Effector memory CD8-positive, alpha-beta T cell (primary cell): ENCODE measurements at regions not wholly inside any gene's neighbourhood (a gene's known extent, or its start where the extent isn't known, plus 50 kb on each side); places are given as distances from the start of the nearest gene placed in this dataset.
A peak's percentile ranks its signal among the peaks of the same experiment; 100 is the strongest.
"Not testable (repeated sequence)": the region's sequence is repeated elsewhere in the genome, so short reads cannot be mapped to it uniquely, and the experiment has no call there.

Source experiments
- ATAC-seq: fragments of 150-1000 bp; cut with Tn5 transposase; replicated peaks from 2 replicates; pipeline ENCODE4 v1.10.0; 2021; ENCODE audit warnings: mild to moderate bottlenecking, moderate library complexity
- DNase-seq, 3 experiments: peaks; one replicate each; pipeline ENCODE4 v3.0.0; 2021
- H3K27ac Mint-ChIP-seq, 2 donors: one replicate each; pipeline ENCODE4 v1.8.0; 2022; ENCODE audit warnings: mild to moderate bottlenecking in 2 of 2, mixed read lengths in 2 of 2, moderate library complexity in 2 of 2
- H3K27me3 Mint-ChIP-seq, 2 donors: one replicate each; pipeline ENCODE4 v1.8.0; 2022; ENCODE audit warnings: mixed read lengths in 2 of 2
- H3K36me3 Mint-ChIP-seq: one replicate; pipeline ENCODE4 v1.8.0; 2022; ENCODE audit warnings: mild to moderate bottlenecking, moderate library complexity, mixed read lengths; ENCODE audit not compliant: insufficient read depth
- H3K4me1 Mint-ChIP-seq, 2 donors: one replicate each; pipeline ENCODE4 v1.8.0; 2022; ENCODE audit warnings: low read depth in 2 of 2, mixed read lengths in 2 of 2
- H3K4me3 Mint-ChIP-seq, 2 donors: one replicate each; pipeline ENCODE4 v1.8.0; 2022; ENCODE audit warnings: mild to moderate bottlenecking in 2 of 2, mixed read lengths in 2 of 2, moderate library complexity in 2 of 2
- H3K9me3 Mint-ChIP-seq, 2 donors: one replicate each; pipeline ENCODE4 v1.8.0; 2022; ENCODE audit warnings: mixed read lengths in 2 of 2

- peaks cover 10 to 23% of the 10 kb centered on the region in 2 donors for H3K4me1 Mint-ChIP-seq
- no peaks in the 10 kb centered on the region for H3K27me3 Mint-ChIP-seq
- H3K36me3 Mint-ChIP-seq = peaks cover 5% of the 10 kb centered on the region
- peaks cover 0 to 11% of the 10 kb centered on the region in 2 donors for H3K9me3 Mint-ChIP-seq
- ATAC-seq (no peak), DNase-seq (no peak)
- H3K27ac Mint-ChIP-seq = no peak overlapping the region
- no peak overlapping the region for H3K4me3 Mint-ChIP-seq
Measured at GRCh38 chr4:123007679-123008078, 85.3 kb upstream of the NUDT6 start.

DNA sequence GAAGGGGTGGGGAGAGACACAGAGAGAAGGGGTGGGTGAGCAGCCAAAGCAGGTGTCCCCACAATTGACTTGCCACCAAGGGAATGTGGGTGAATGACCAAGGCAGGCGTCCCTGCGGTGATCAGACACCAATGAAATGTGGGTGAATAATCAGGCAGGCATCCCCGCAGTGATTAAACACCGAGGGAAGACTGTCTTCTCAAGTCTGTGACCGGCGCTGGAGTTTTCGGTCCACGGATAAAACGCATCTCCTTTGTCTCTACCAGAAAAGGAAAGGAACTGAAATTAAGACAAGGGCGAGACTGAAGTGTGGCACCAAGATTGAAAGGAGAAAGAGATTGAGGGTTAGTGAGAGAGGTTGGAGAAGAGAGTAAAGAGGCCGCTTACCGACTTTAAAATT is 90.0 kb upstream of the NUDT6 start:
- ATAC-seq, H3K27me3 Mint-ChIP-seq, H3K9me3 Mint-ChIP-seq, H3K4me1 Mint-ChIP-seq, H3K4me3 Mint-ChIP-seq, DNase-seq, H3K36me3 Mint-ChIP-seq: not testable (repeated sequence)
- peak overlapping the region in 1 of 2 donors; percentile 8 for H3K27ac Mint-ChIP-seq

DNA sequence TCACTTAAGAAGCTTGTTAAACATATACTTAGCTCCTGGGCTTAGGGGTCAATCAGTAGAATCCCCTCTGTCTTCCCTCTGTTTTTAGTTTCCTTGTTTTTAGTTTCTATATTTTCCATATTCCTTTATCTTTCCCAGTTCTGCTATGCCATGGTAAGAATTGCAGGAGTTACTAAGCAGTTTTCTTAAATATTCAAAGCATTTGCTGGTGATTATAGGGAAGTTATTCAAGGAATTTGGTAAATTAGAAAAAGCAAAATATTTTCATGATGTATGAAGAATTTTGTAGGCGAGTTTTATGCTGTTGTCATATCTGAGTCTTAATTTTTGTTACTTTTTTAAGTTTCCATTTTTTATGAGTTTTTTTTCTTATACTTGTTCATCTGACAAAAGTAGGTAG is 91.6 kb upstream of the NUDT6 start:
- H3K27ac Mint-ChIP-seq = no peak overlapping the region
- ATAC-seq = no peak
- no peak for DNase-seq
- no peaks in the 10 kb centered on the region for H3K9me3 Mint-ChIP-seq
- no peaks in the 10 kb centered on the region for H3K27me3 Mint-ChIP-seq
- H3K4me1 Mint-ChIP-seq = peaks cover 0 to 3% of the 10 kb centered on the region in 2 donors
- H3K36me3 Mint-ChIP-seq = no peaks in the 10 kb centered on the region
- H3K4me3 Mint-ChIP-seq = no peak overlapping the region

DNA sequence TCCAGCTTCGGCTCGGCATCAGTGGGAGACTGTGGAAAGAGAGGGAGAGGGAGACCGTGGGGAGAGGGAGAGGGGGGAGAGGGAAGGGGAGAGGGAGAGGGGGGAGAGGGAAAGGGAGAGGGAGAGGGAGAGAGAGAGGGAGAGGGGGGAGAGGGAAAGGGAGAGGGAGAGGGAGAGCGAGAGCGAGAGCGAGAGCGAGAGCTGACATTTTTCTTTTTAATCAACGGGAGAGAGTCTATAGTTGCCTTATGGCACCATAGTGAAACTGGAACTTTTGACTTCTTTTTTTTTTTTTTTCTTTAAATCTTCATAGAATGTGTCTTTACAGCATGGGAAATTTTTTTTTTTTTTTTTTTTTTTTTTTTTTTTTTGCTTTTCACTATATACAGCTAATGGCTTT is 94.7 kb upstream of the NUDT6 start:
- Mint-ChIP-seq H3K9me3 (no peaks in the 10 kb centered on the region), H3K4me3 (no peak overlapping the region), H3K36me3 (peaks cover 3% of the 10 kb centered on the region), H3K27me3 (no peaks in the 10 kb centered on the region), H3K4me1 (peaks cover 0 to 3% of the 10 kb centered on the region in 2 donors), H3K27ac (no peak overlapping the region)
- DNase-seq = no peak
- ATAC-seq = no peak

- no peak overlapping the region for H3K4me3 Mint-ChIP-seq
- H3K36me3 Mint-ChIP-seq = peaks cover 3% of the 10 kb centered on the region
- H3K9me3 Mint-ChIP-seq = no peaks in the 10 kb centered on the region
- DNase-seq (no peak), ATAC-seq (no peak)
- peaks cover 0 to 3% of the 10 kb centered on the region in 2 donors for H3K4me1 Mint-ChIP-seq
- H3K27ac Mint-ChIP-seq = no peak overlapping the region
- no peaks in the 10 kb centered on the region for H3K27me3 Mint-ChIP-seq
Measured at GRCh38 chr4:123017636-123018395, 95.4 kb upstream of the NUDT6 start.

DNA sequence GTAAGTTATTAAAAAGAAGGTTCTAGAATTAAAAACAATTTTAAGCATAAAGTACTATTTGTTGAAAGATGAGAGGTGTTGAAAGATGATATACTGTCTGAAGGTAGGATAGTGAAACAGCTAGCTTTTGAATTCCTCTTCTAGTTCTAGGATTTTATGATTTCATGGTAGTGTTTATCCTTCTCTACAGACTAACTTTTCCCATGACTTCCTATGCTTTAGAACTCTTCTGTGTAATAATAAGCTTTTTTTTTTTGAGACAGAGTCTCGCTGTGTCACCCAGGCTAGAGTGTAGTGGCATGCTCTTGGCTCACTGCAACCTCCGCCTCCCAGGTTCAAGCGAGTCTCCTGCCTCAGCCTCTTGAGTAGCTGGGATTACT is 96.0 kb upstream of the NUDT6 start:
- no peaks in the 10 kb centered on the region for H3K9me3 Mint-ChIP-seq
- ATAC-seq (no peak), DNase-seq (no peak)
- H3K4me3 Mint-ChIP-seq = no peak overlapping the region
- no peaks in the 10 kb centered on the region for H3K27me3 Mint-ChIP-seq
- H3K36me3 Mint-ChIP-seq = peaks cover 3% of the 10 kb centered on the region
- H3K27ac Mint-ChIP-seq = no peak overlapping the region
- H3K4me1 Mint-ChIP-seq = peaks cover 0 to 3% of the 10 kb centered on the region in 2 donors

DNA sequence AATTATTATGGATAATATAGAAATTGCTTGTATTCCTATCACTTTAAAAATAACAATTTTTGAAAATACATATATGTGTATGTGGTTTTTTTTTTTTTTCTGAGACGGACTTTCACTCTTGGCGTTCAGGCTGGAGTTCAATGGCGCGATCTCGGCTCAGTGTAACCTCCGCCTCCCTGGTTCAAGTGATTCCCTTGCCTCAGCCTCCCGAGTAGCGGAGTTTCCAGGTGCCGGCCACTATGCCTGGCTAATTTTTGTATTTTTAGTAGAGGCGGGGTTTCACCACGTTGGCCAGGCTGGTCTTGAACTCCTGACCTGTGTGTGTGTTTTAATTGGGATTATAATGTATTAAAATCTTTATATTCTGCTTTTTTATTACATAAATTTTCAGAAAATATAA is 97.9 kb upstream of the NUDT6 start:
- peaks cover 3% of the 10 kb centered on the region for H3K36me3 Mint-ChIP-seq
- no peaks in the 10 kb centered on the region for H3K27me3 Mint-ChIP-seq
- no peaks in the 10 kb centered on the region for H3K9me3 Mint-ChIP-seq
- H3K4me1 Mint-ChIP-seq = no peaks in the 10 kb centered on the region
- DNase-seq (no peak), ATAC-seq (no peak)
- no peak overlapping the region for H3K4me3 Mint-ChIP-seq
- H3K27ac Mint-ChIP-seq = no peak overlapping the region

GRCh38 chr4:123023647-123024046 is 101.2 kb upstream of the NUDT6 start:
- ATAC-seq (no peak), DNase-seq (no peak)
- H3K4me3 Mint-ChIP-seq = no peak overlapping the region
- no peaks in the 10 kb centered on the region for H3K9me3 Mint-ChIP-seq
- no peaks in the 10 kb centered on the region for H3K4me1 Mint-ChIP-seq
- peaks cover 9% of the 10 kb centered on the region for H3K36me3 Mint-ChIP-seq
- no peaks in the 10 kb centered on the region for H3K27me3 Mint-ChIP-seq
- no peak overlapping the region for H3K27ac Mint-ChIP-seq

DNA sequence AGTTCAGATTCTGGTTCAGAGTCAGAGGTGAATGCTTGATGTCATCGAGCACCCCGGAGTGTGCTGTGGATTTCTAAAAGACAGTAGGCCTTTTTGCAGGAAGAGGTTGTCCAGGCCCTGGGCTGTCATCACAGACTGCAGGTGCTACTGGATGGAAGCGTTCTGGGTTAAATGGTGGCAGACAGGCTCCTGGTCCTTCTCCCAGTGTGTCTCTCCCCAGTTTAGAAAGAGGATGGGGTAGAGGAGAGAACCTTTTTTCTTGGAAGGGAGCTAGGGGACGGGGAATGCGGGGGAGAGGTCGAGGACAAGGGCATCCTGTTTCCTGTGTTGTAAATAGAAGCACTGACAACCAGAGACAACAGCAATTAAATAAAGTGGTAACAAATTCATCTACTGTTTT is 102.3 kb upstream of the NUDT6 start:
- ATAC-seq = no peak
- Mint-ChIP-seq H3K9me3 (no peaks in the 10 kb centered on the region), H3K4me3 (no peak overlapping the region), H3K27me3 (no peaks in the 10 kb centered on the region), H3K4me1 (no peaks in the 10 kb centered on the region), H3K36me3 (peaks cover 15% of the 10 kb centered on the region), H3K27ac (peak overlapping the region in 1 of 2 donors; percentile 54)
- no peak for DNase-seq

DNA sequence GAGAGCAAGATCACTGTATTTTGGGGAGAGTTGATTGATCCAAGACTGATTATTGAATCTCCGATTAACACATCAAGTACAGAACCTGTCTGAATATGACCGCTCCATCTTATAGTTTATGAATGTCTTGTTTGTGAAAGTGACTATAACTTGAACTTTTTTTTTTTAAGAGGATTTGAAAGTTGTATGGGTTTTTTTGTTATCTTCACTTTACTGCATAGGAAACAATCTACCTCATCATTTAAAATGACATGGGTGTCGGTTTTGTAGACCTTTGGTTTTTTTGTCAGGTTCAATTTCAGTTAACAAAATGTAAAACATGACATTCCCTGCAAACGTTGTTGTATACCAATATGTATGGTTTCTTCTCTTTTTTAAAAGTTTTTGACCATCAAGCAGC is 103.0 kb upstream of the NUDT6 start:
- Mint-ChIP-seq H3K27me3 (no peaks in the 10 kb centered on the region), H3K4me1 (no peaks in the 10 kb centered on the region), H3K9me3 (no peaks in the 10 kb centered on the region), H3K36me3 (peaks cover 15% of the 10 kb centered on the region), H3K4me3 (no peak overlapping the region), H3K27ac (no peak overlapping the region)
- DNase-seq (no peak), ATAC-seq (no peak)

DNA sequence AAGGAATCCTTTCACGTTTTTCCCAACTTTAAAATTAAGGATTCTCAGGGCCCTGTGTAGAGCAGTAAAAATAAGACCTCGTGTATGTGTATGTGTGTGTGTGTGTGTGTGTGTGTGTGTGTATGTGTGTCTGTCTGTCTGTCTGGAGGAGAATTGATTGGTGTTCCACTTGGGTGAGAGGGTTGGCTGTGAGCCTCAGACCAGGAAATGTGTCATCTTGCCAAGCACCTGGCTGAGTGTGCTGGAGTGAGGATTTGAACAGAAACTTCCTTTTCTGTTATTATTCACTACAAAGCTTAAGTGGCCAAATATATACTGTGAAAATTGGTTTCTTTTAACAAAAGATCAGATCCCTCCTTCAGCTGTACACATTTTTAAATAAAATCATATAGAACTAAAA is 103.6 kb upstream of the NUDT6 start:
- not testable (repeated sequence) for H3K9me3 Mint-ChIP-seq, H3K27ac Mint-ChIP-seq, ATAC-seq, H3K4me3 Mint-ChIP-seq, H3K4me1 Mint-ChIP-seq, H3K27me3 Mint-ChIP-seq, DNase-seq
- peaks cover 15% of the 10 kb centered on the region for H3K36me3 Mint-ChIP-seq

DNA sequence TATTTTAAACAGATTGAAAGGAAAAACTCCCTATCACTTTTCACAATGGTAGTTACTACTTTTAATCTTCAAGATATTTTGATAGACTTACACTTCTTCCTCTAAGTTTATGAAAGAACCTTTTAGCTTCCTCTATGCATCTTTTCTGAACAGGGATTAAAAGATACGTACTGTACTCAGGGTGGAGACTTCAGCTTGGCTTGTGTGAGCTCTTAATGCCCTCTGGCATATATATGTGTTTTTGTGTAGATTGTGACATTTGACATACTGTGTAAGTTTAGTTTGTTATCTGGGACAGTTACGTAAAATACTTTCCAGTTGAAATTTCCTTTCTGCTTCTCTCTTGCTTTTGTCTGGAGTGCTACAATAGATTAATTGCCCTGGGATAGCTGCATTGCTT is 109.3 kb upstream of the NUDT6 start:
- Mint-ChIP-seq H3K9me3 (no peaks in the 10 kb centered on the region), H3K27ac (no peak overlapping the region), H3K27me3 (no peaks in the 10 kb centered on the region), H3K4me3 (no peak overlapping the region), H3K4me1 (no peaks in the 10 kb centered on the region), H3K36me3 (peaks cover 16% of the 10 kb centered on the region)
- DNase-seq = no peak
- no peak for ATAC-seq

DNA sequence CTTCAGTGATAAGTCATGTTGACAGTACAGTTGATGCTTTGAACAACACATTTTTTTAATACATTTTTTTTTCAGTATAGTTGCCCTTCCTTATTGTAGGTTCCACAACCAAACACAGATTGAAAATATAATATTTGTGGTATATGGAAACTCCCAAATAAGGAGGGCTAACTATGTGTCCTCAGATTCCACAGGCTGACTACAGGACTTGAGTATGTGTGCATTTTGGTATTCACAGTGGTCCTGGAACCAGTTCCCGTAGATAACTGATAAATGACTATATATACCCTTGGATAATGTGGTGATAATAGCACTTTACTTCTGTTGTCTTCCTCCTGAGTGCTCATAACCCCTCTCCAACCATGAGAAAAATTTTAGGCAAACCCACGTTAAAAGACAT is 111.6 kb upstream of the NUDT6 start:
- Mint-ChIP-seq H3K27me3 (no peaks in the 10 kb centered on the region), H3K4me1 (no peaks in the 10 kb centered on the region), H3K4me3 (no peak overlapping the region), H3K27ac (no peak overlapping the region), H3K36me3 (peaks cover 7% of the 10 kb centered on the region), H3K9me3 (no peaks in the 10 kb centered on the region)
- no peak for DNase-seq
- ATAC-seq = no peak

- Mint-ChIP-seq H3K27ac (no peak overlapping the region), H3K36me3 (peaks cover 3% of the 10 kb centered on the region), H3K27me3 (no peaks in the 10 kb centered on the region), H3K9me3 (no peaks in the 10 kb centered on the region), H3K4me1 (no peaks in the 10 kb centered on the region), H3K4me3 (no peak overlapping the region)
- ATAC-seq (no peak), DNase-seq (no peak)
Measured at GRCh38 chr4:123035239-123035638, 112.8 kb upstream of the NUDT6 start.

GRCh38 chr4:123037804-123038203 is 115.4 kb upstream of the NUDT6 start:
- no peaks in the 10 kb centered on the region for H3K27me3 Mint-ChIP-seq
- no peaks in the 10 kb centered on the region for H3K36me3 Mint-ChIP-seq
- peaks cover under 1 to 12% of the 10 kb centered on the region in 2 donors for H3K9me3 Mint-ChIP-seq
- DNase-seq = no peak
- no peak overlapping the region for H3K4me3 Mint-ChIP-seq
- ATAC-seq = no peak
- H3K4me1 Mint-ChIP-seq = no peaks in the 10 kb centered on the region
- H3K27ac Mint-ChIP-seq = no peak overlapping the region
